ENCODE measurements at regions not wholly inside any gene's neighbourhood (a gene's known extent, or its start where the extent isn't known, plus 50 kb on each side); places are given as distances from the start of the nearest gene placed in this dataset.
"Not testable (repeated sequence)": the region's sequence is repeated elsewhere in the genome, so short reads cannot be mapped to it uniquely, and the experiment has no call there.

GRCh38 chr20:6702144-6702543 lies 65.3 kb upstream of the BMP2 start:
- no peaks in the 10 kb centered on the region for H3K36me3 ChIP-seq (ENCODE audit: control insufficient read depth, insufficient read depth, low read length)
- H3K9ac ChIP-seq (ENCODE audit: low read length), result no peak overlapping the region
- H3K4me3 ChIP-seq (ENCODE audit: low read length), result no peak overlapping the region
- H3K27ac ChIP-seq (ENCODE audit: low read depth, low read length), result no peak overlapping the region
- no peaks in the 10 kb centered on the region for H3K4me1 ChIP-seq (ENCODE audit: control insufficient read depth, insufficient read depth, low read length)
- H3K27me3 ChIP-seq (ENCODE audit: control insufficient read depth, insufficient read depth, low read length), result no peaks in the 10 kb centered on the region

GRCh38 chr20:6700563-6701329 lies 66.7 kb upstream of the BMP2 start:
- Histone ChIP-seq H3K9ac (ENCODE audit: low read length) (no peak overlapping the region), H3K36me3 (ENCODE audit: control insufficient read depth, insufficient read depth, low read length) (no peaks in the 10 kb centered on the region), H3K27me3 (ENCODE audit: control insufficient read depth, insufficient read depth, low read length) (no peaks in the 10 kb centered on the region), H3K4me3 (ENCODE audit: low read length) (no peak overlapping the region), H3K4me1 (ENCODE audit: control insufficient read depth, insufficient read depth, low read length) (no peaks in the 10 kb centered on the region), H3K27ac (ENCODE audit: low read depth, low read length) (no peak overlapping the region)

GRCh38 chr20:6699921-6700562 lies 67.4 kb upstream of the BMP2 start:
- Histone ChIP-seq H3K27me3 (ENCODE audit: control insufficient read depth, insufficient read depth, low read length) (no peaks in the 10 kb centered on the region), H3K4me3 (ENCODE audit: low read length) (no peak overlapping the region), H3K4me1 (ENCODE audit: control insufficient read depth, insufficient read depth, low read length) (no peaks in the 10 kb centered on the region), H3K27ac (ENCODE audit: low read depth, low read length) (no peak overlapping the region), H3K9ac (ENCODE audit: low read length) (no peak overlapping the region), H3K36me3 (ENCODE audit: control insufficient read depth, insufficient read depth, low read length) (no peaks in the 10 kb centered on the region)

- Histone ChIP-seq H3K4me3 (ENCODE audit: low read length) (no peak overlapping the region), H3K27ac (ENCODE audit: low read depth, low read length) (no peak overlapping the region), H3K4me1 (ENCODE audit: control insufficient read depth, insufficient read depth, low read length) (no peaks in the 10 kb centered on the region), H3K36me3 (ENCODE audit: control insufficient read depth, insufficient read depth, low read length) (no peaks in the 10 kb centered on the region), H3K9ac (ENCODE audit: low read length) (no peak overlapping the region), H3K27me3 (ENCODE audit: control insufficient read depth, insufficient read depth, low read length) (no peaks in the 10 kb centered on the region)
Observed at GRCh38 chr20:6698723-6699122, 68.8 kb upstream of the BMP2 start.

GRCh38 chr20:6698056-6698455 lies 69.4 kb upstream of the BMP2 start:
- Histone ChIP-seq H3K27ac (ENCODE audit: low read depth, low read length) (no peak overlapping the region), H3K36me3 (ENCODE audit: control insufficient read depth, insufficient read depth, low read length) (no peaks in the 10 kb centered on the region), H3K9ac (ENCODE audit: low read length) (no peak overlapping the region), H3K27me3 (ENCODE audit: control insufficient read depth, insufficient read depth, low read length) (no peaks in the 10 kb centered on the region), H3K4me1 (ENCODE audit: control insufficient read depth, insufficient read depth, low read length) (no peaks in the 10 kb centered on the region), H3K4me3 (ENCODE audit: low read length) (no peak overlapping the region)

GRCh38 chr20:6697228-6697972 lies 70.1 kb upstream of the BMP2 start:
- H3K36me3 ChIP-seq (ENCODE audit: control insufficient read depth, insufficient read depth, low read length), result no peaks in the 10 kb centered on the region
- no peaks in the 10 kb centered on the region for H3K4me1 ChIP-seq (ENCODE audit: control insufficient read depth, insufficient read depth, low read length)
- H3K27me3 ChIP-seq (ENCODE audit: control insufficient read depth, insufficient read depth, low read length), result no peaks in the 10 kb centered on the region

GRCh38 chr20:6696001-6696400 lies 71.5 kb upstream of the BMP2 start:
- no peaks in the 10 kb centered on the region for H3K36me3 ChIP-seq (ENCODE audit: control insufficient read depth, insufficient read depth, low read length)
- H3K4me3 ChIP-seq (ENCODE audit: low read length), result no peak overlapping the region
- H3K9ac ChIP-seq (ENCODE audit: low read length), result no peak overlapping the region
- no peak overlapping the region for H3K27ac ChIP-seq (ENCODE audit: low read depth, low read length)
- no peaks in the 10 kb centered on the region for H3K27me3 ChIP-seq (ENCODE audit: control insufficient read depth, insufficient read depth, low read length)
- no peaks in the 10 kb centered on the region for H3K4me1 ChIP-seq (ENCODE audit: control insufficient read depth, insufficient read depth, low read length)

More at GRCh38 chr20:6697228-6697972, 70.1 kb upstream of the BMP2 start:
- Histone ChIP-seq H3K9ac (ENCODE audit: low read length) (no peak overlapping the region), H3K27ac (ENCODE audit: low read depth, low read length) (no peak overlapping the region), H3K4me3 (ENCODE audit: low read length) (no peak overlapping the region)

GRCh38 chr20:6693808-6694198 lies 73.7 kb upstream of the BMP2 start:
- H3K9ac ChIP-seq (ENCODE audit: low read length); H3K4me3 ChIP-seq (ENCODE audit: low read length); H3K27me3 ChIP-seq (ENCODE audit: control insufficient read depth, insufficient read depth, low read length); H3K4me1 ChIP-seq (ENCODE audit: control insufficient read depth, insufficient read depth, low read length); H3K27ac ChIP-seq (ENCODE audit: low read depth, low read length); H3K36me3 ChIP-seq (ENCODE audit: control insufficient read depth, insufficient read depth, low read length): not testable (repeated sequence)

GRCh38 chr20:6693178-6693807 lies 74.2 kb upstream of the BMP2 start:
- H3K27me3 ChIP-seq (ENCODE audit: control insufficient read depth, insufficient read depth, low read length), result no peaks in the 10 kb centered on the region
- no peak overlapping the region for H3K9ac ChIP-seq (ENCODE audit: low read length)
- no peak overlapping the region for H3K27ac ChIP-seq (ENCODE audit: low read depth, low read length)
- H3K4me1 ChIP-seq (ENCODE audit: control insufficient read depth, insufficient read depth, low read length), result no peaks in the 10 kb centered on the region
- no peak overlapping the region for H3K4me3 ChIP-seq (ENCODE audit: low read length)
- H3K36me3 ChIP-seq (ENCODE audit: control insufficient read depth, insufficient read depth, low read length), result no peaks in the 10 kb centered on the region

GRCh38 chr20:6692566-6693173 lies 74.8 kb upstream of the BMP2 start:
- H3K36me3 ChIP-seq (ENCODE audit: control insufficient read depth, insufficient read depth, low read length), result no peaks in the 10 kb centered on the region
- H3K27me3 ChIP-seq (ENCODE audit: control insufficient read depth, insufficient read depth, low read length), result no peaks in the 10 kb centered on the region

GRCh38 chr20:6691516-6691915 lies 76.0 kb upstream of the BMP2 start:
- H3K4me1 ChIP-seq (ENCODE audit: control insufficient read depth, insufficient read depth, low read length), result no peaks in the 10 kb centered on the region
- H3K36me3 ChIP-seq (ENCODE audit: control insufficient read depth, insufficient read depth, low read length), result no peaks in the 10 kb centered on the region
- H3K27ac ChIP-seq (ENCODE audit: low read depth, low read length), result no peak overlapping the region
- H3K4me3 ChIP-seq (ENCODE audit: low read length), result no peak overlapping the region
- no peaks in the 10 kb centered on the region for H3K27me3 ChIP-seq (ENCODE audit: control insufficient read depth, insufficient read depth, low read length)
- H3K9ac ChIP-seq (ENCODE audit: low read length), result no peak overlapping the region

More at GRCh38 chr20:6692566-6693173, 74.8 kb upstream of the BMP2 start:
- H3K9ac ChIP-seq (ENCODE audit: low read length), result no peak overlapping the region
- H3K27ac ChIP-seq (ENCODE audit: low read depth, low read length), result no peak overlapping the region
- no peaks in the 10 kb centered on the region for H3K4me1 ChIP-seq (ENCODE audit: control insufficient read depth, insufficient read depth, low read length)
- no peak overlapping the region for H3K4me3 ChIP-seq (ENCODE audit: low read length)

Data from rectal smooth muscle tissue (tissue), 1 donor.